MCF 10A (cell line): ENCODE measurements at regions not wholly inside any gene's neighbourhood (a gene's known extent, or its start where the extent isn't known, plus 50 kb on each side); places are given as distances from the start of the nearest gene placed in this dataset.

Experiments
- BruUV-seq: library from RNA; stranded (reverse); fragments of 400-500 nt; replicated peaks from 2 replicates; lab custom pipeline; 2021; lab: Mats Ljungman, UMichigan
- CTCF ChIA-PET: fragments of 300-600 bp; sonication (Branson Sonifier 250); formaldehyde crosslinking; extraction: SDS; loops from one replicate; lab custom pipeline; 2021; ENCODE audit warnings: antibody characterized with exemption, inconsistent platforms; lab: Yijun Ruan, JAX
- POLR2A ChIA-PET: fragments of 300-600, 350-650 bp; sonication (Branson Sonifier 250); formaldehyde crosslinking; extraction: SDS; loops from one replicate; lab custom pipeline; 2020; ENCODE audit warnings: antibody characterized with exemption, inconsistent platforms; lab: Yijun Ruan, JAX
- DNase-seq: peaks from one replicate; pipeline ENCODE4 v3.0.0-alpha.2; 2018; ENCODE audit not compliant: unreplicated experiment
- H3K27ac Mint-ChIP-seq: one replicate; pipeline ENCODE4 v1.8.0; 2022; ENCODE audit warnings: mild to moderate bottlenecking, low read depth, mixed read lengths; ENCODE audit not compliant: unreplicated experiment
- H3K27me3 Mint-ChIP-seq: one replicate; pipeline ENCODE4 v1.8.0; 2022; ENCODE audit warnings: mixed read lengths; ENCODE audit not compliant: insufficient read depth, unreplicated experiment
- H3K36me3 Mint-ChIP-seq: one replicate; pipeline ENCODE4 v1.8.0; 2022; ENCODE audit warnings: mild to moderate bottlenecking, moderate library complexity, mixed read lengths; ENCODE audit not compliant: insufficient read depth, unreplicated experiment
- H3K4me1 Mint-ChIP-seq: one replicate; pipeline ENCODE4 v1.8.0; 2022; ENCODE audit warnings: mixed read lengths; ENCODE audit not compliant: insufficient read depth, unreplicated experiment
- H3K4me3 Mint-ChIP-seq: one replicate; pipeline ENCODE4 v1.8.0; 2022; ENCODE audit warnings: mild to moderate bottlenecking, moderate library complexity, mixed read lengths; ENCODE audit not compliant: unreplicated experiment
- H3K9me3 Mint-ChIP-seq: one replicate; pipeline ENCODE4 v1.8.0; 2022; ENCODE audit warnings: mixed read lengths; ENCODE audit not compliant: unreplicated experiment
- CTCF ChIP-seq: fragments of 200-600 bp; IDR thresholded peaks from one replicate; pipeline ENCODE4 v1.8.0; 2022; ENCODE audit warnings: antibody characterized with exemption, mild to moderate bottlenecking; ENCODE audit not compliant: unreplicated experiment
- intact Hi-C: fragments of 100-400 bp; cut with micrococcal nuclease; formaldehyde crosslinking; loops from 2 replicates; pipeline ENCODE4 v1.14.1; 2022

- TF ChIP-seq CTCF: no peak
- DNase-seq: no peak
- no peak overlapping the region for H3K27ac Mint-ChIP-seq
- H3K27me3 Mint-ChIP-seq: no peaks in the 10 kb centered on the region
- ChIA-PET POLR2A (no interaction called here), CTCF (no interaction called here)
- no peaks in the 10 kb centered on the region for H3K4me1 Mint-ChIP-seq
- intact Hi-C loops: no loop called here
- no peaks in the 10 kb centered on the region for H3K36me3 Mint-ChIP-seq
- BruUV-seq: no TSS peak
- no peak overlapping the region for H3K4me3 Mint-ChIP-seq
- H3K9me3 Mint-ChIP-seq: no peaks in the 10 kb centered on the region
These were observed 503.4 kb upstream of the SEMA6D start for GRCh38 chr15:47213883-47214282.

- H3K9me3 Mint-ChIP-seq: no peaks in the 10 kb centered on the region
- H3K27me3 Mint-ChIP-seq: no peaks in the 10 kb centered on the region
- BruUV-seq: no TSS peak
- ChIA-PET POLR2A (no interaction called here), CTCF (interaction anchor here (0.6 to 1.3 kb wide), 4 partner anchors 11 to 335 kb away, joined by 3 to 6 read pairs (median 3); no protein-coding TSS in a partner anchor)
- TF ChIP-seq CTCF: no peak
- H3K4me1 Mint-ChIP-seq: no peaks in the 10 kb centered on the region
- intact Hi-C loops: no loop called here
- no peak for DNase-seq
- H3K4me3 Mint-ChIP-seq: no peak overlapping the region
- no peaks in the 10 kb centered on the region for H3K36me3 Mint-ChIP-seq
- H3K27ac Mint-ChIP-seq: no peak overlapping the region
These were observed 499.0 kb upstream of the SEMA6D start for GRCh38 chr15:47218295-47218694.

- Mint-ChIP-seq H3K4me1 (no peaks in the 10 kb centered on the region), H3K4me3 (no peak overlapping the region), H3K27me3 (no peaks in the 10 kb centered on the region), H3K9me3 (no peaks in the 10 kb centered on the region), H3K27ac (no peak overlapping the region), H3K36me3 (no peaks in the 10 kb centered on the region)
- ChIA-PET CTCF (interaction anchor here (0.6 kb wide), 1 partner anchor 43 kb away, joined by 3 read pairs; no protein-coding TSS in a partner anchor), POLR2A (no interaction called here)
- DNase-seq: no peak
- no peak for TF ChIP-seq CTCF
- intact Hi-C loops: no loop called here
- BruUV-seq: no TSS peak
These were observed 472.9 kb upstream of the SEMA6D start for GRCh38 chr15:47244361-47244760.

GRCh38 chr15:47246317-47246716 lies 471.0 kb upstream of the SEMA6D start:
- Mint-ChIP-seq H3K4me3 (no peak overlapping the region), H3K27me3 (no peaks in the 10 kb centered on the region), H3K4me1 (peaks cover 6% of the 10 kb centered on the region), H3K9me3 (no peaks in the 10 kb centered on the region), H3K36me3 (no peaks in the 10 kb centered on the region), H3K27ac (no peak overlapping the region)
- no peak for TF ChIP-seq CTCF
- ChIA-PET POLR2A (no interaction called here), CTCF (no interaction called here)
- intact Hi-C loops: no loop called here
- BruUV-seq: no TSS peak
- DNase-seq: no peak
